LHCN-M2 (cell line): ENCODE measurements at regions not wholly inside any gene's neighbourhood (a gene's known extent, or its start where the extent isn't known, plus 50 kb on each side); places are given as distances from the start of the nearest gene placed in this dataset.
A peak's percentile ranks its signal among the peaks of the same experiment; 100 is the strongest.

Experiments
- DNase-seq: peaks from one replicate; pipeline ENCODE4 v3.0.0-alpha.2; 2012; ENCODE audit warnings: low read depth

- DNase-seq: no peak
Observed at GRCh38 chr1:194289569-194290266, 1103.3 kb upstream of the B3GALT2 start.

- no peak for DNase-seq
Observed at GRCh38 chr1:194288238-194288637, 1101.8 kb upstream of the B3GALT2 start.

GRCh38 chr1:194281376-194281775 is 1095.0 kb upstream of the B3GALT2 start:
- DNase-seq: no peak

GRCh38 chr1:194280463-194280862 is 1094.0 kb upstream of the B3GALT2 start:
- DNase-seq: no peak

DNA sequence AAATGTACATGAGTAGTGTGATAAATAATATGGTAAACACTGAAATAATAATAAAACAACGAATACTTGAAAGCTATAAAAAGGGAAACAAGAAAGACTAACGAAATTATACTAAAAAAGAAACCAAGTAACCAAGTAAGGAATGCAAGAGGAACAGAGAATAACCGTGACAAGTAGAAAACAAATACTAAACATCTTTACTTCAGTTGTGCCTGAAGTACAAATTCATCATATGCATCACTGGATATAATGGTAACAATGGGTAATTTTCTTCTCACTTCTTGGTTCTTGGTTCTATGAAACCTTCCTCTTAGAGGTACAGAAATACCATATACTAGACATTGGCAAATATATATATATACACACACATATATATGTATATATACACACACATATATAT is 1093.6 kb upstream of the B3GALT2 start:
- no peak for DNase-seq

- no peak for DNase-seq
Observed at GRCh38 chr1:194277927-194278326, 1091.5 kb upstream of the B3GALT2 start.

GRCh38 chr1:194273660-194274059 is 1087.2 kb upstream of the B3GALT2 start:
- peak; percentile 13 for DNase-seq

GRCh38 chr1:194268839-194269238 is 1082.4 kb upstream of the B3GALT2 start:
- peak; percentile 11 for DNase-seq

DNA sequence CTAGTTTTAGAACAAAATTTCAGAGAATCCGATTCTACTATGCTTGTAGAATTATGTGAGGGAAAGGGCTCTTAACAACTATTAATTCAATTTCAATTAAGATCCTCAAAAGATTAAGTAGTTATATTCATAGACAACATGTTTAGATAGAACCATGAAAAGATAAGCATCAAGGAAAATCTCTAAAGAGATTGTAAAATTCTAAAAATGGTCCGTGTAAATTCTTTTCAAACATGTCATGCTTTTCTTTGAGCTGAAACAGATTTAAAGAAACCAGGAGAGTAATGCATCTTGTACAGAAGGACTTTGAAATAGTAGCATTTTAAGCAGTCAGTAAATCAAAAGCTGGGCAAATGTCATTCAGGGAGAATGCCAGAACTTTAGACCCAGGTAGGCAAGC is 1080.6 kb upstream of the B3GALT2 start:
- DNase-seq: no peak

DNA sequence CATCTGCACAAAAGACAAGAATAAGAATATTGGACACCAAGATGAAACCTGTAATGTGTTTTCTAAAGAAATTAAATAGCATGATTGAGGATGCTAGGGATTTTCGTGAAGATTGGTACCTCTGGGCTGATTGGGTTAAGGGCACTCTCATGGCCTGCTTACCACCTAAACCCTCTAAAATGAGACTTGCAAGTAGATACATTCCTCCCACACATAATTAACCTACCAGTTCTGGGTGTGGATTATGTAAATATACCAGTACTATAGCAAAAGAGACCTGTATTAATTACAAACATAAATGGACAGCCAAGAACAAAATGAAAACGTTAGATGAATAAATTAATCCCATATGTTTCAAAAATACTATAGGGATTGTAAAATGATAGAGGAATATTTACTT is 1069.6 kb upstream of the B3GALT2 start:
- DNase-seq: no peak

DNA sequence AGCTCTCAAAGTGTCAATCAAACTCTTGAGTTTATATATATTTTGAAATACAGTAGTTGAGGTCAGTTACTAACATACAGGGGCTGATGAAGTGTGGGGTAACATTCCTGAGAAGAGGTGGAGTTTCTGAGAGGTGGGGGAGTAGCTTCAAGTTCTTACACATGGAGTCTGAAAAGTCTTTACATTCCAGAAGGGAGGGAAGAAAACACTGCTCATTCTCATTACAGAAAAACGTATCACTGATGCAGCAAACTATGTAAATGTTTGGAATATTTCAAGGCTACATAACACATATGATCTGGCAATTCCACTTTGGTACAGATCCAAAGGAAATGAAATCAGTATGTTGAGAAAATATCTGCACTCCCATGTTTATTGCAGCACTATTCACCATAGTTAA is 1065.8 kb upstream of the B3GALT2 start:
- no peak for DNase-seq

DNA sequence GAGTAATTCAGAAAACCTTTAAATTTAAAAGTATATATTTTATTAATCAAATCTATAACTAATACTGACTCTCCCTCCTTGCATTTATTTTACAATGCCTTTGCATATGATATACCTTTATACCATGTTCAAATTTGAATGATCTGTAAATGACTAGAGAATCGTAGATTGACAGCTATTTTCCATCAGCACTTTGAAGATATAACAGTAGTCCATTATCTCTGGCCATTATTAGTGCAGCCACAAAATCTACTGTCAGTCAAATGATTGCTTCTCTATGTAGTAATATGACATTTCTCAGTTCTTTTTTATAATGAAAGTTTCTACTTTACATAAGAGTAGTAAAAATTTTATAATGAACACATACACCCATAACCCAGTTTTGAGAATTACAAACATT is 1054.8 kb upstream of the B3GALT2 start:
- no peak for DNase-seq

DNA sequence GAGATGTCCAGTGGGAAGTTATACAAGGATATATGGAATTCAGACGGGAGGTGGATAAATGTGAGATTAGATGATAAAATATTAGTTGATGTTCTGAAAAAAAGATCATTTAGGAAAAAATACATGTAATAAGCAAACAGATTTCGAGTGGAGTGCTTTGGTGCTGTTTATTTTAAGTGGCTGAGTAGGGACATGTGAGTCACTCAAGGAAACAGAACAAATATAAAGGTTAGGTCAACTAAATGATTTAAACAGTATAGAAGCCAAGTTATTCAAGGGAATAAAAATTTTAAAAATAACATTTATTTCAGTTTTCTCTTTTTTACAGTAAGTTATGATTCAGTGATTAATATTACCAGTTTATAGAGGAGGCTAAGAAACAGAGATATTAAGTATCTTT is 1046.7 kb upstream of the B3GALT2 start:
- peak; percentile 4 for DNase-seq

GRCh38 chr1:194230351-194231144 is 1044.1 kb upstream of the B3GALT2 start:
- DNase-seq: no peak

DNA sequence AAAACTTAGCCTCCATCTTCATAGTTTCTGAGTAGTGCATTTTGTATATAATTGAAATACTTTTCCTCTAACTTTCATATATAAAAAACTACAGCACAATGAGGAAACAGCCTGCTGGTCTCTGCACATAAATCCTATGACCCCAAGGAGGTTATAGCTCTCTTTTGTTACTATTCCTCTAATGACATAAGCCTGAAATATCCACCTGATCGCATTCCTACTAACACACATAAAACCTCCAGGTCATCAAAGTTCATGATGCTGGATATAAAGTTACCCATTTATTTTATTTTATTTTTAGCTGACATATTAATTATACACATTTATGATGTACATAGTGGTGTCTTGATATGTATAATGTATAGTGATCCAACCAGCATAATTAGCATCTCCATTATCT is 1042.0 kb upstream of the B3GALT2 start:
- no peak for DNase-seq

DNA sequence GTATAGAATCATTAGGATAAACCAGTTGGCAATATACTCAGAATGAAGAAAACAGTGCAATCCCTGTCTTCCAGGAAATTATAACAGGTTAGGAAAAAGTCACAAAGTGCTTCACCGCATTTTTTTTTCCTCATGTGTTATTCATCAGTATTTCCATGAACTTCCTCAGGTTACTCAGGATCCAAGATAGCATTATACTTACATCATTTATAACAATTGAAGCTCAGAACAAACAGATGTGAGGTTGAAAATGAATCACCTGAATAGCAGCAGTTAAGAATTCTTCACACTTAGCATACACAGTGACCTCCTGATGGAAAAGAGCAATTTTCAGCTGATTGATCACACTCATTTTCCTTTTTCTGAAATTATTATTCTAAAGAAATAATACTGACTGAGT is 1040.7 kb upstream of the B3GALT2 start:
- DNase-seq: no peak

DNA sequence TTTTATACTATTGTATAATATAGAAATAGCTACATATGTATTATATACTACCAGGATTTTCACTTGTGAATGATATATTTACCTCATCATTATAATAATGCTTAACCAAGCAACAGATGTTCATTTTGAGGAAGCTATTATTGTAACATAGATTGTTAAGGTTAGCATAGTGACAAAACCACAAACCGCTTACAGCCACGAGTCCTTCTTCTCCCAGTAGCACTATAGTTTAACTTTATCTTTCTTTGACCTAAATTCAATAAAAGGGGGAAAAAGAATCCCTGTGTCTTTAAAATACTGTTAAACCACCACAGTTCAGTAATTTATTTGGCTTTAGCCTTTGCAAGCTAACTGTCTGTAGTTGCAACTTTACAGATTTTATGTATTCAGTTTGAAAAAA is 1039.4 kb upstream of the B3GALT2 start:
- peak; percentile 7 for DNase-seq

GRCh38 chr1:194223596-194223995 is 1037.2 kb upstream of the B3GALT2 start:
- DNase-seq: no peak

DNA sequence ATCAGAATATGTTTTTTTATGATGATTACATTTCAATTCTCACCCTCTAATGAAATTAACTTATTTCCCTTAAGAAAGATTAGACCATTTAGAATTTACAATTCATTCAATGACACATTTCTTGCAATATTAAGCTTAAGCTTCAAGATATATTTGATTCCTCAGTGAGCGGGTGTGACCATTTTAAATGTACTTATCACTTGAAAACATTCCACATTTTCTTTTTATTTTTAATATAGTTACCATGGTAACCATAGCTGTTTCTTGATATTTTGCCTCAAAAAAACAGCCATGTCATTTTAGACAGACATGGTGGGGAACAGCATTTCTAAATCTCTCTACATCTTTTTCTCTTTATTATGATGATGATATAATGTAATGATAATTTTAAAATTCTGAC is 1029.0 kb upstream of the B3GALT2 start:
- no peak for DNase-seq

GRCh38 chr1:194214735-194215134 is 1028.3 kb upstream of the B3GALT2 start:
- DNase-seq: no peak

DNA sequence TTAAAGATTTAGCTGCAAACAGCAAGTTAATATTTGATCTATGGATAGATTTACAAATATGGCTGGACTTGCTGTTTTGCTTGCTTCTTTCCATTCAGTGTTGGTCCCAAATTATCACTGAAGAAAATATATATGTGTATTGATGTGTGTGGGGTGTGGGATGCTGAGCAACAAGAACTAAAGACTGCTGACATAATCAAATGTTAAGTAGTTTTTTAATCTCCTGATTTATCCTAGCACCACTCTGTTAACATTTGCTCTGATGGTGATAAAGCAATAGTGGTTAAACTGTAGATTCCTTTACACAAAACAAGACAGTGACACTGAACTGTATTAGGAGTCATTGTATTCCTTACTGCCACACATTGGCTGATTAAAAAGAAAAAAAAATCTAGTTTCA is 1023.5 kb upstream of the B3GALT2 start:
- no peak for DNase-seq

DNA sequence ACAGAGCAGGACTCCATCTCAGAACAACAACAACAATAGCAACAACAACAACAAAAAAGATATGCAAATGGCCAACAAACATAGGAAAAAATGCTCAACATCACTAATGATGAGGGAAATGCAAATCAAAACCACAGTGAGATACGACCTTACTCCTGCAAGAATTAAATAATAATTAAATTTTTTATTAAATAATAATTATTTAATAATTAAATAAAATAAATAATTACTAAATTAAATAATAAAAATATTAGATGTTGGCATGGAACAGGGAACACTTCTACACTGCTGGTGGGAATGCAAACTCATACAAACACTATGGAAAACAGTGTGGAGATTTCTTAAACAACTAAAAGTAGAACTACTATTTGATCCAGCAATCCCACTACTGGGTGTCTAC is 1022.3 kb upstream of the B3GALT2 start:
- DNase-seq: no peak

GRCh38 chr1:194196562-194196961 is 1010.1 kb upstream of the B3GALT2 start:
- no peak for DNase-seq
